Activated naive CD8-positive, alpha-beta T cell treated with anti-CD3 and anti-CD28 coated beads, Interleukin-2, amount 50 U/mL, for 16 hours (primary cell): ENCODE measurements at regions not wholly inside any gene's neighbourhood (a gene's known extent, or its start where the extent isn't known, plus 50 kb on each side); places are given as distances from the start of the nearest gene placed in this dataset.
"Not testable (repeated sequence)": the region's sequence is repeated elsewhere in the genome, so short reads cannot be mapped to it uniquely, and the experiment has no call there.

ENCODE experiments used
- DNase-seq: peaks from one replicate; pipeline ENCODE4 v3.0.0-alpha.2; 2020; ENCODE audit warnings: low read depth, low spot score

GRCh38 chr12:92234533-92234932 lies 88.9 kb upstream of the BTG1 start:
- no peak for DNase-seq

- DNase-seq = no peak
Observed at GRCh38 chr12:92233346-92234015, 87.8 kb upstream of the BTG1 start.

- not testable (repeated sequence) for DNase-seq
Observed at GRCh38 chr12:92232371-92232932, 86.8 kb upstream of the BTG1 start.

DNA sequence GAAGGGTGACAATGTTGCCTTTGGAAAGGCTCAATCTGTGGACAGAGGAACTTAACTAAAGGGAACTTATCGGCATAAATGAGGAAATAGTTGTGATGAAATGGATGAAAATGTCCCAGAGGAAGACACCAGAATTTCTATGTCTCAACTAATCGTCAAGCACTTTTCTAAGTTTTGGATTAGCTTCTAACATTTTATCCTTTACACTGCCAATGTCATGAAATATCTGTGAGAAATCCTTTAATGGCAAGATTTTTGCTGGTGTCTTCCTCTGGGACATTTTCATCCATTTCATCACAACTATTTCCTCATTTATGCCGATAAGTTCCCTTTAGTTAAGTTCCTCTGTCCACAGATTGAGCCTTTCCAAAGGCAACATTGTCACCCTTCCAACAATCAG lies 86.3 kb upstream of the BTG1 start:
- DNase-seq = not testable (repeated sequence)

GRCh38 chr12:92231532-92231931 lies 85.9 kb upstream of the BTG1 start:
- not testable (repeated sequence) for DNase-seq

- no peak for DNase-seq
Observed at GRCh38 chr12:92229381-92229780, 83.7 kb upstream of the BTG1 start.

DNA sequence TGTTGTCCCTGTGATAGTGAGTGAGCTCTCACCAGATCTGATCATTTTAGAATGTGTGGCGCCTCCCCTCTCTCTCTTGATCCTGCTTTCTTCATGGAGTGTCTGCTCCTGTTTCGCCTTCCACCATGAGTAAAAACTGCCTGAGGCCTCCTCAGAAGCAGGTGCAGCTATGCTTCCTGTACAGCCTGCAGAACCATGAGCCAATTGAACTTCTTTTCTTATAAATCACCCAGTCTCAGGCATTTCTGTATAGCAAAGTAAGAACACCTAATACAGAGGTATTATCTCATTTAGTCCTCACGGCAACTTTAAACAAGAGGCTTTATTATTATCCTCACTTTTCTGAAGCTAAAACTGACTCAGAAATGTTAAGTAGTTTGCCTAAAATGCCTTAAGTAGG lies 81.3 kb upstream of the BTG1 start:
- DNase-seq = no peak

- no peak for DNase-seq
Observed at GRCh38 chr12:92226071-92226661, 80.5 kb upstream of the BTG1 start.

- DNase-seq = no peak
Observed at GRCh38 chr12:92224685-92225331, 79.2 kb upstream of the BTG1 start.

GRCh38 chr12:92223481-92223880 lies 77.8 kb upstream of the BTG1 start:
- no peak for DNase-seq

- DNase-seq = no peak
Observed at GRCh38 chr12:92221656-92222315, 76.1 kb upstream of the BTG1 start.

GRCh38 chr12:92218394-92219077 lies 72.9 kb upstream of the BTG1 start:
- DNase-seq = no peak

DNA sequence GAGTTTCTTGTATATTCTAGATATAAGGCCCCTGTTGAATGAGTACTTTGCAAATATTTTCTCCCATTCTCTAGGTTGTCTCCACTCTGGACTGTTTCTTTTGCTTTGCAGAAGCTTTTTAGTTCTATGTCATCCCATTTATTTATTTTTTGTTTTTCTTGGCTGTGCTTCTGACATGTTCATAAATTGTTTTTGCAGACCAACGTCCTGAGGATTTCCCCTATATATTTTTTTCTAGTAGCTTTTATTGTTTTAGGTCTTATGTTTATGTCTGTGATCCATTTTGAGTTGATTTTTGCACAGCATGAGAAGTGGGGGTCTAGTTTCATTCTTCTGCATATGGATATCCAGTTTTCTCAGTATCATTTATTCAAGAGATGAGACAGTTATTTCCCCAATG lies 70.4 kb upstream of the BTG1 start:
- DNase-seq = no peak

DNA sequence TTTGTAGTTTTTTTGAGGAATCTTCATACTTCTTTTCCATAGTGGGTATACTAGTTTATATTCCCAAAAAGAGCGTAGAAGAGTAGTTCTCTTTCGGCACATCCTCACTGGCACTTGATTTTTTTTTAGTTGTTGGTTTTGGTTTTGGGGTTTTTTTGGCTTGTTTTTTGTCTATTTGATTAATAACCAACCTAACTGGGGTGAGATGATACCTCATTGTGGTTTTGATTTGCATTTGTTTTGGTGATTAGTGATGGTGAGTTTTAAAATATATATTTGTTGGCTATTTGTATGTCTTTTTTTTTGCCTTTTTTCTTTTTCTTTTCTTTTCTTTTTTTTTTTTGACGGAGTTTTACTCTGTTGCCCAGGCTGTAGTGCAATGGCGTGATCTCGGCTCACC lies 69.7 kb upstream of the BTG1 start:
- DNase-seq = no peak

GRCh38 chr12:92213166-92213565 lies 67.5 kb upstream of the BTG1 start:
- no peak for DNase-seq

DNA sequence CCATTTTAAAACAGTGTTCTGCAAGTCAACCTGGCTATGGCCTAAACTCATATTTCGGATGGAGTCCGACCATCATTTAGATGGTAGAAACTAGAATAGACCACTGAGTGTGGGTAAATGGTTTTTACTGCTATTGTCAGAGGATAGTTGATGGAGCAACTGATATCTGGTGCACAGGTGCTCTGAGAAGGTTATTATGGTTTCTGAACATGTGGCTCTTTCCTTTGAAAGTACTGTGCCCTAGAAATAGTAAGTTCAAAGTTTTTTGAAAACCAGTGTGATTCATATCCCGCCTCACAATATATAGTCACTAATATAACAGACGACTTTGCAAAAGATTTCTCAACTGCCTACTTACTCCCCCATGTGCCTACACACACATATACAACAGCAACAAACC lies 64.4 kb upstream of the BTG1 start:
- no peak for DNase-seq

- peak; percentile 3 for DNase-seq
Observed at GRCh38 chr12:92208613-92209121, 63.0 kb upstream of the BTG1 start.

- no peak for DNase-seq
Observed at GRCh38 chr12:92206596-92206995, 61.0 kb upstream of the BTG1 start.

- no peak for DNase-seq
Observed at GRCh38 chr12:92206011-92206410, 60.4 kb upstream of the BTG1 start.

GRCh38 chr12:92199819-92200576 lies 54.4 kb upstream of the BTG1 start:
- DNase-seq = no peak

GRCh38 chr12:92197815-92198214 lies 52.2 kb upstream of the BTG1 start:
- no peak for DNase-seq
